ENCODE measurements at regions not wholly inside any gene's neighbourhood (a gene's known extent, or its start where the extent isn't known, plus 50 kb on each side); places are given as distances from the start of the nearest gene placed in this dataset.

DNA sequence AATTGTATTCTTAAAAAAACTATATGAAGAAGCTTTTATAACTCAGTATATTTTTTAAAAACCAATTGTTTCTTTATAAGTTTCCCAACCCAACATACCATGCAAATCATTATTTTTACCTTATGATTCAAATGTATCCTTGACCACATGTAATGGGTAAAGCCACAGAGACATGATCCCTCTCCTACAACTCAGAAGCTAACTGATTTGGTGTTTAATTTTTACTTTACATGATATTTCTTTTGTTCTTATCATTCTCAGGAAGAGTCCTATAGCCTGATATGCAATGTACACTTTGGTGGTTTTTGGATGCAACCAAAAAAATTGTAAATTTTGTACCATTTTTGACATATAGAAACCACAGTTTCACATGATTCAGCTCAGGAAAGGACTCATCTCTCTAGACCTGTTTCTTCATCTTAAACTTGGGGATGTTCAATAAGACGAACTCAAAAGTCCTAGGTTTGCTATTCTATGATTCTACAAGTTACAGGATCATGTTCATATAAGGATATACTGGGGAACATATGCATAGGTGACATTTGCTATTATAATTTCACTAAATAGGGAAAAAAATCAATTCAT lies 85.2 kb upstream of the RBBP8 start:
- no peak for TF ChIP-seq POLR2AphosphoS5 (IDR thresholded peaks at IDR 0.05; ENCODE audit: low read depth)
- no peak for TF ChIP-seq GABPA (IDR thresholded peaks at IDR 0.05; ENCODE audit: low read depth)
- no peak for TF ChIP-seq SPI1 (IDR thresholded peaks at IDR 0.05; ENCODE audit: borderline replicate concordance, low read depth)
- Histone ChIP-seq H3K27ac (replicated peaks) (no peak overlapping the region), H3K4me3 (replicated peaks; ENCODE audit: insufficient read depth, low read length) (no peak overlapping the region), H3K27me3 (ENCODE audit: insufficient read depth, poor library complexity, severe bottlenecking) (no peaks in the 10 kb centered on the region)
- no peak for DNase-seq (ENCODE audit: low read depth in 1 of 2, low spot score in 1 of 2)

- Histone ChIP-seq H3K27ac (replicated peaks) (no peak overlapping the region), H3K4me3 (replicated peaks; ENCODE audit: insufficient read depth, low read length) (no peak overlapping the region), H3K27me3 (ENCODE audit: insufficient read depth, poor library complexity, severe bottlenecking) (no peaks in the 10 kb centered on the region)
- TF ChIP-seq SPI1 (IDR thresholded peaks at IDR 0.05; ENCODE audit: borderline replicate concordance, low read depth) (no peak), GABPA (IDR thresholded peaks at IDR 0.05; ENCODE audit: low read depth) (no peak), POLR2AphosphoS5 (IDR thresholded peaks at IDR 0.05; ENCODE audit: low read depth) (no peak), CTCF (IDR thresholded peaks at IDR 0.05; ENCODE audit: insufficient read depth, low read length) (no peak), REST (IDR thresholded peaks at IDR 0.05; ENCODE audit: insufficient replicate concordance, low read depth) (no peak)
- no peak for DNase-seq (ENCODE audit: low read depth in 1 of 2, low spot score in 1 of 2)
Observed at GRCh38 chr18:22848615-22849014, 84.5 kb upstream of the RBBP8 start.

DNA sequence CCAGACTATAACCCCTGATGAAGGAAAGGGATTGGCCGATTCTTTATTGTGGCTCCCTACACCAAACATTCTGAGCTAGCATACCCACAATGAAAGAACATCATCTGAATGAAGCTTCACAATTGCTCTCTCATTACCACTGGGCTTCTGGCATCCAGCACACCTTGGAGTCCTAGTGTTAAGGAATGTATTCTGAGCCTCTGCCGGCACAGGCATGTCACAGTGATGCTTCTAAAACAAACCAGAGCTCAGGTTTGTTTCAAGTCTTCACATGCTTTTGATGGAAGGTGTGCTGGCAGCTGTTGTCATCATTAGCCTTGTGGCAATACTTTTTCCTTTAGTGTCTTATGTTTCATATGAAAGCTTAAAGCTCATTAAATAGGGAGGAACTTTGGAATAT lies 76.3 kb upstream of the RBBP8 start:
- Histone ChIP-seq H3K4me3 (replicated peaks; ENCODE audit: insufficient read depth, low read length) (no peak overlapping the region), H3K27me3 (ENCODE audit: insufficient read depth, poor library complexity, severe bottlenecking) (no peaks in the 10 kb centered on the region), H3K27ac (replicated peaks) (no peak overlapping the region)
- TF ChIP-seq SPI1 (IDR thresholded peaks at IDR 0.05; ENCODE audit: borderline replicate concordance, low read depth) (no peak), CTCF (IDR thresholded peaks at IDR 0.05; ENCODE audit: insufficient read depth, low read length) (no peak), POLR2AphosphoS5 (IDR thresholded peaks at IDR 0.05; ENCODE audit: low read depth) (no peak), GABPA (IDR thresholded peaks at IDR 0.05; ENCODE audit: low read depth) (no peak), REST (IDR thresholded peaks at IDR 0.05; ENCODE audit: insufficient replicate concordance, low read depth) (no peak)
- DNase-seq (ENCODE audit: low read depth in 1 of 2, low spot score in 1 of 2), result no peak

DNA sequence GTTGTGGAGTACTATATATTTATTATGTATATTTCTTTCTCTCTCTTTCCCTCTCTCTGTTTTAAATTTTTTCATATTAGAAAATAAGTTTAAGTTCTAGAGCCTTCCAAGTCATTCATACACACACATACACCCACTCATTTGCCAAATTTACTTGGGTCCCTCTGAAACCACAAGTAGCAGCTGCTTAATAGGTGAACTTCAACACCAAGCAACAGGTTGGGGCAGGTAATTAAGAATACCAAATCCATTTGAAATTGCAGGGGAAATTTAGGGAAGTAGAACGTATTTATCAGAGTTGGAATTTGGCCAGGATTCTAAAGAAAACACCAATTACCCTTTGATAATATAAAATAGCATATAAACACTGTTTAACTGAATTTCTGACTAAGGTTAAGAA lies 75.0 kb upstream of the RBBP8 start:
- Histone ChIP-seq H3K27ac (replicated peaks) (no peak overlapping the region), H3K27me3 (ENCODE audit: insufficient read depth, poor library complexity, severe bottlenecking) (no peaks in the 10 kb centered on the region), H3K4me3 (replicated peaks; ENCODE audit: insufficient read depth, low read length) (no peak overlapping the region)
- DNase-seq (ENCODE audit: low read depth in 1 of 2, low spot score in 1 of 2), result no peak
- TF ChIP-seq REST (IDR thresholded peaks at IDR 0.05; ENCODE audit: insufficient replicate concordance, low read depth), result no peak
- TF ChIP-seq GABPA (IDR thresholded peaks at IDR 0.05; ENCODE audit: low read depth), result no peak
- TF ChIP-seq SPI1 (IDR thresholded peaks at IDR 0.05; ENCODE audit: borderline replicate concordance, low read depth), result no peak
- no peak for TF ChIP-seq POLR2AphosphoS5 (IDR thresholded peaks at IDR 0.05; ENCODE audit: low read depth)
- no peak for TF ChIP-seq CTCF (IDR thresholded peaks at IDR 0.05; ENCODE audit: insufficient read depth, low read length)

Data from HL-60 (cell line).